ENCODE measurements at regions not wholly inside any gene's neighbourhood (a gene's known extent, or its start where the extent isn't known, plus 50 kb on each side); places are given as distances from the start of the nearest gene placed in this dataset.

DNA sequence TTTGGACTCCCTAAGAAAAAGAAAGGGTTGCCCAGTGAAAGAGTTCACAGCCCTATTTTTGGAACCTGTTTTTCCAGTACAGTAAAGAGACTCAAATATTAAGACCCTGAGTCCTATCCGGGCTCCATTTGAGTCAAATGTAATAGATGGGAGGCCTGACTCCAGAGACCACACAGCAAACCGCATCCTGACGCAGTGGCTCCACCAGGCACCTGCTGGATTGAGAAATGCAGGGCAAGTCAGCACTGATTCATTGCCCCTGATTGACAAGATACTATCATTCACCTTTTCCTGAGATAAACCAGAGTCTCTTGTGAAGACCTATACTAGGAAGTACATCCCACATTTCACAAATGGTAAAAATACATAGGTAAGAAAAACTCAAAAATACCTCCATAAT lies 715.7 kb upstream of the SOX9 start:
- Histone ChIP-seq H3K27ac (ENCODE audit: low read length) (no peak overlapping the region), H3K9me3 (ENCODE audit: control insufficient read depth, insufficient read depth, low read depth, low read length) (no peaks in the 10 kb centered on the region), H3K4me3 (ENCODE audit: low read depth in 2 of 2, low read length in 2 of 2) (no peak overlapping the region), H3K27me3 (ENCODE audit: control insufficient read depth, insufficient read depth, low read length) (no peaks in the 10 kb centered on the region), H3K36me3 (ENCODE audit: control insufficient read depth, insufficient read depth, low read length) (no peaks in the 10 kb centered on the region), H3K4me1 (ENCODE audit: control insufficient read depth, insufficient read depth, low read length) (no peaks in the 10 kb centered on the region)
- in situ Hi-C loops (cut with HindIII; ENCODE audit: low pct_unique_long_range_greater_than_20kb, low sequenced_read_pairs), result no loop called here
- POLR2A ChIA-PET, result no interaction called here
- no peak for DNase-seq (ENCODE audit: low read depth, low spot score)
- ATAC-seq, result no peak
- BruUV-seq (replicated peaks), result no TSS peak
- CTCF ChIA-PET, result no interaction called here
- TF ChIP-seq POLR2AphosphoS5 (IDR thresholded peaks at IDR 0.05; ENCODE audit: low read depth, low read length), result no peak
- TF ChIP-seq SIN3A (IDR thresholded peaks at IDR 0.05; ENCODE audit: borderline replicate concordance, insufficient read depth, low read depth, low read length), result no peak
- TF ChIP-seq, protein P1, sequence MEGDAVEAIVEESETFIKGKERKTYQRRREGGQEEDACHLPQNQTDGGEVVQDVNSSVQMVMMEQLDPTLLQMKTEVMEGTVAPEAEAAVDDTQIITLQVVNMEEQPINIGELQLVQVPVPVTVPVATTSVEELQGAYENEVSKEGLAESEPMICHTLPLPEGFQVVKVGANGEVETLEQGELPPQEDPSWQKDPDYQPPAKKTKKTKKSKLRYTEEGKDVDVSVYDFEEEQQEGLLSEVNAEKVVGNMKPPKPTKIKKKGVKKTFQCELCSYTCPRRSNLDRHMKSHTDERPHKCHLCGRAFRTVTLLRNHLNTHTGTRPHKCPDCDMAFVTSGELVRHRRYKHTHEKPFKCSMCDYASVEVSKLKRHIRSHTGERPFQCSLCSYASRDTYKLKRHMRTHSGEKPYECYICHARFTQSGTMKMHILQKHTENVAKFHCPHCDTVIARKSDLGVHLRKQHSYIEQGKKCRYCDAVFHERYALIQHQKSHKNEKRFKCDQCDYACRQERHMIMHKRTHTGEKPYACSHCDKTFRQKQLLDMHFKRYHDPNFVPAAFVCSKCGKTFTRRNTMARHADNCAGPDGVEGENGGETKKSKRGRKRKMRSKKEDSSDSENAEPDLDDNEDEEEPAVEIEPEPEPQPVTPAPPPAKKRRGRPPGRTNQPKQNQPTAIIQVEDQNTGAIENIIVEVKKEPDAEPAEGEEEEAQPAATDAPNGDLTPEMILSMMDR (IDR thresholded peaks at IDR 0.05), result no peak
- no peak for TF ChIP-seq REST (IDR thresholded peaks at IDR 0.05; ENCODE audit: insufficient read depth in 1 of 2, low read depth in 2 of 2, low read length in 1 of 2)
- no peak for TF ChIP-seq TCF7L2 (IDR thresholded peaks at IDR 0.05; ENCODE audit: low read depth, low read length)
- intact Hi-C loops (cut with micrococcal nuclease; ENCODE audit: unreplicated experiment), result no loop called here

- CTCF ChIA-PET, result no interaction called here
- intact Hi-C loops (cut with micrococcal nuclease; ENCODE audit: unreplicated experiment) (no loop called here), in situ Hi-C loops (cut with HindIII; ENCODE audit: low pct_unique_long_range_greater_than_20kb, low sequenced_read_pairs) (no loop called here)
- Histone ChIP-seq H3K4me3 (ENCODE audit: low read depth in 2 of 2, low read length in 2 of 2) (no peak overlapping the region), H3K9me3 (ENCODE audit: control insufficient read depth, insufficient read depth, low read depth, low read length) (no peaks in the 10 kb centered on the region), H3K36me3 (ENCODE audit: control insufficient read depth, insufficient read depth, low read length) (no peaks in the 10 kb centered on the region), H3K4me1 (ENCODE audit: control insufficient read depth, insufficient read depth, low read length) (no peaks in the 10 kb centered on the region), H3K27me3 (ENCODE audit: control insufficient read depth, insufficient read depth, low read length) (no peaks in the 10 kb centered on the region), H3K27ac (ENCODE audit: low read length) (no peak overlapping the region)
- no peak for DNase-seq (ENCODE audit: low read depth, low spot score)
- no TSS peak for BruUV-seq (replicated peaks)
- TF ChIP-seq REST (IDR thresholded peaks at IDR 0.05; ENCODE audit: insufficient read depth in 1 of 2, low read depth in 2 of 2, low read length in 1 of 2) (no peak), TCF7L2 (IDR thresholded peaks at IDR 0.05; ENCODE audit: low read depth, low read length) (no peak), SIN3A (IDR thresholded peaks at IDR 0.05; ENCODE audit: borderline replicate concordance, insufficient read depth, low read depth, low read length) (no peak), POLR2AphosphoS5 (IDR thresholded peaks at IDR 0.05; ENCODE audit: low read depth, low read length) (no peak)
- TF ChIP-seq, protein P1 (IDR thresholded peaks at IDR 0.05), result no peak
- POLR2A ChIA-PET, result interaction anchor here (0.7 kb wide), 1 partner anchor 1265 kb away, joined by 3 read pairs; no protein-coding TSS in a partner anchor
- ATAC-seq, result no peak
These were observed 712.8 kb upstream of the SOX9 start for GRCh38 chr17:71407981-71408380.

Measured in Panc1 (cell line).